MM.1S (cell line): ENCODE measurements at regions not wholly inside any gene's neighbourhood (a gene's known extent, or its start where the extent isn't known, plus 50 kb on each side); places are given as distances from the start of the nearest gene placed in this dataset.

Experiments used
- DNase-seq: peaks from one replicate; pipeline ENCODE4 v3.0.0-alpha.2; 2015
- H2AFZ ChIP-seq: fragments of 300-600 bp; sonication (generic); 2 replicates; pipeline ENCODE4 v1.6.0; 2016; ENCODE audit warnings: antibody characterized with exemption, low read length
- H3F3A ChIP-seq: fragments of 300-600 bp; sonication (generic); 2 replicates; pipeline ENCODE4 v1.6.1; 2016; ENCODE audit warnings: mild to moderate bottlenecking, antibody characterized with exemption, low read length, moderate library complexity, mixed read lengths; ENCODE audit not compliant: insufficient read depth
- H3K27ac ChIP-seq: fragments of 300-600 bp; sonication (generic); 2 replicates; pipeline ENCODE4 v1.5.1; 2016; ENCODE audit warnings: mild to moderate bottlenecking, low read length
- H3K27me3 ChIP-seq: fragments of 300-600 bp; sonication (generic); replicated peaks from 2 replicates; pipeline ENCODE4 v1.6.0; 2016; ENCODE audit warnings: low read length; ENCODE audit not compliant: insufficient read depth
- H3K36me3 ChIP-seq: fragments of 300-600 bp; sonication (generic); replicated peaks from 2 replicates; pipeline ENCODE4 v1.6.1; 2016; ENCODE audit warnings: mild to moderate bottlenecking, low read length, mixed read lengths; ENCODE audit not compliant: insufficient read depth
- H3K4me1 ChIP-seq: fragments of 300-600 bp; sonication (generic); 2 replicates; pipeline ENCODE4 v1.6.1; 2016; ENCODE audit warnings: low read length, mixed read lengths
- H3K4me2 ChIP-seq: fragments of 300-600 bp; sonication (generic); 2 replicates; pipeline ENCODE4 v1.6.0; 2016; ENCODE audit warnings: low read depth, low read length
- H3K4me3 ChIP-seq: fragments of 300-600 bp; sonication (generic); 2 replicates; pipeline ENCODE4 v1.5.1; 2016; ENCODE audit warnings: low read length, mixed read lengths
- H3K79me2 ChIP-seq: fragments of 300-600 bp; sonication (generic); 2 replicates; pipeline ENCODE4 v1.6.1; 2016; ENCODE audit warnings: mixed run types, low read length, mixed read lengths
- H3K9ac ChIP-seq: fragments of 300-600 bp; sonication (generic); 2 replicates; pipeline ENCODE4 v1.6.1; 2016; ENCODE audit warnings: low read length, mixed read lengths
- H3K9me2 ChIP-seq: fragments of 300-600 bp; sonication (generic); replicated peaks from 2 replicates; pipeline ENCODE4 v1.6.1; 2016; ENCODE audit warnings: mild to moderate bottlenecking, low read length, mixed read lengths; ENCODE audit not compliant: insufficient read depth
- H3K9me3 ChIP-seq: fragments of 300-600 bp; sonication (generic); replicated peaks from 2 replicates; pipeline ENCODE4 v1.6.1; 2016; ENCODE audit warnings: mild to moderate bottlenecking, low read length, mixed read lengths; ENCODE audit not compliant: insufficient read depth
- H4K20me1 ChIP-seq: fragments of 300-600 bp; sonication (generic); 2 replicates; pipeline ENCODE4 v1.6.1; 2016; ENCODE audit warnings: mild to moderate bottlenecking, low read length, moderate library complexity, mixed read lengths; ENCODE audit not compliant: insufficient read depth
- EZH2 ChIP-seq: fragments of 300-600 bp; sonication (generic); optimal IDR thresholded peaks from 2 replicates; pipeline ENCODE3; 2017; ENCODE audit warnings: low read depth, mild to moderate bottlenecking, antibody characterized with exemption, low read length, mixed read lengths
- EZH2phosphoT487 ChIP-seq: fragments of 300-600 bp; sonication (generic); IDR thresholded peaks from 2 replicates; pipeline ENCODE4 v1.6.1; 2018; ENCODE audit warnings: antibody characterized with exemption, low read length
- TF ChIP-seq, protein P1 (sequence below): fragments of 300-600 bp; sonication (generic); IDR thresholded peaks from 2 replicates; pipeline ENCODE4 v1.5.1; 2016; ENCODE audit warnings: antibody characterized with exemption, low read length, mixed read lengths

DNA sequence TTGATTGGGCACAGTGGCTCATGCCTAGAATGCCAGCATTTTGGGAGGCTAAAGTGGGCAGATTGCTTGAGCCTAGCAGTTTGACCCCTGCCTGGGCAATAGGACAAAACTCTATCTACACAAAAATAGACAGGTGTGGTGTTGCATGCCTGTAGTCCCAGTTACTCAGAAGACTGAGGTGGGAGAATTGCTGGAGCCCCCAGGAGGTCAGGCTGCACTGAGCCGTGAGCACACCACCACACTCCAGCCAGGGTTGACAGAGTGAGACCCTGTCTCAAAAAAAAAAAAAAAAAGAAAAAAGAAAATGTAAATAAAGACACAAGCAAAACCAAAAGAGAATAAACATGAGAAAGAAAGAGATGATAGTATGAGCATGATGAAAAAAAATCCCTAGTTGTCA, 802.4 kb upstream of the ANO3 start:
- Histone ChIP-seq H3K4me3 (no peak overlapping the region), H3K4me1 (no peaks in the 10 kb centered on the region), H3K9ac (no peak overlapping the region), H3K36me3 (no peaks in the 10 kb centered on the region), H2AFZ (no peak overlapping the region), H3K27me3 (no peaks in the 10 kb centered on the region), H3K4me2 (no peak overlapping the region), H3K79me2 (no peaks in the 10 kb centered on the region), H4K20me1 (no peaks in the 10 kb centered on the region), H3F3A (no peaks in the 10 kb centered on the region), H3K9me3 (no peaks in the 10 kb centered on the region), H3K27ac (no peak overlapping the region), H3K9me2 (no peaks in the 10 kb centered on the region)
- DNase-seq: no peak
- TF ChIP-seq EZH2phosphoT487 (no peak), EZH2 (no peak)
- TF ChIP-seq, protein P1, sequence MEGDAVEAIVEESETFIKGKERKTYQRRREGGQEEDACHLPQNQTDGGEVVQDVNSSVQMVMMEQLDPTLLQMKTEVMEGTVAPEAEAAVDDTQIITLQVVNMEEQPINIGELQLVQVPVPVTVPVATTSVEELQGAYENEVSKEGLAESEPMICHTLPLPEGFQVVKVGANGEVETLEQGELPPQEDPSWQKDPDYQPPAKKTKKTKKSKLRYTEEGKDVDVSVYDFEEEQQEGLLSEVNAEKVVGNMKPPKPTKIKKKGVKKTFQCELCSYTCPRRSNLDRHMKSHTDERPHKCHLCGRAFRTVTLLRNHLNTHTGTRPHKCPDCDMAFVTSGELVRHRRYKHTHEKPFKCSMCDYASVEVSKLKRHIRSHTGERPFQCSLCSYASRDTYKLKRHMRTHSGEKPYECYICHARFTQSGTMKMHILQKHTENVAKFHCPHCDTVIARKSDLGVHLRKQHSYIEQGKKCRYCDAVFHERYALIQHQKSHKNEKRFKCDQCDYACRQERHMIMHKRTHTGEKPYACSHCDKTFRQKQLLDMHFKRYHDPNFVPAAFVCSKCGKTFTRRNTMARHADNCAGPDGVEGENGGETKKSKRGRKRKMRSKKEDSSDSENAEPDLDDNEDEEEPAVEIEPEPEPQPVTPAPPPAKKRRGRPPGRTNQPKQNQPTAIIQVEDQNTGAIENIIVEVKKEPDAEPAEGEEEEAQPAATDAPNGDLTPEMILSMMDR: no peak

DNA sequence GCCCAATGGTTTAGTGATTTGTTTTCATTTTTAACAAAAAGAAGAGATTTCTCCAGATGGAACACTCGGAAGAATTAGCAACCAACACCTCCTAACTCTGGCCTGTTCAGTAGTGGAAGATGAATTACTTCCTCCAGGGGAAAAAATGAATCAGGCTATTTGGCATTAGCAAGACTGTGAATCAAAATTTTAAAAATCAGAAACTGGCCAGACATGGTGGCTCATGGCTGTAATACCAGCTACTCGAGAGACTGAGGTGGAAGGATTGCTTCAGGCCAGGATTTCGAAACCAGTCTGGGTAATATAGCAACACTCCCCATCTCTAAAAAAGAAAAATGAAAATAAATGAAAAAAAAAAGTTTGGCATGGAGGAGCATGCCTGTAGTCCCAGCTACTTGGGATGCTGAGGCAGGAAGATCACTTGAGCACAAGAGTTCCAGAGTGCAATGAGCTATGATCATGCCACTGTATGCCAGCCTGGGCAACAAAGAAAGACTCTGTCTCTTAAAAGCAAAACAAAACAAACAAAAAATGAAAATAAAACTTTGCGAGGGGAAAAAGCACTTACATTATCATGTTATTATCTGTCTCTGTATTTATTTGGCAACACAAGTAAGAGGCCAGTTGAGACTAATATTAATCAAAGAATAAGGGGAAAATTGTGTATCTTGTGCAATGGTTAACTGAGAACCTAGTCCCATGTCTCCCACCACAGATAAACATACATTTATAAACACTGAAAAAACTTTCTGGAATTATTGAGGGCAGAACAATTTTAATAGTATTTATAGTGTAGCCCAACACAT, 796.3 kb upstream of the ANO3 start:
- TF ChIP-seq EZH2phosphoT487 (no peak), EZH2 (no peak)
- TF ChIP-seq, protein P1: no peak
- Histone ChIP-seq H3K4me1 (no peaks in the 10 kb centered on the region), H3K9ac (no peak overlapping the region), H2AFZ (no peak overlapping the region), H3K27ac (no peak overlapping the region), H3K4me3 (no peak overlapping the region), H3K79me2 (no peaks in the 10 kb centered on the region), H3K27me3 (no peaks in the 10 kb centered on the region), H4K20me1 (no peaks in the 10 kb centered on the region), H3K4me2 (no peak overlapping the region), H3F3A (no peaks in the 10 kb centered on the region), H3K36me3 (no peaks in the 10 kb centered on the region), H3K9me3 (no peaks in the 10 kb centered on the region), H3K9me2 (no peaks in the 10 kb centered on the region)
- no peak for DNase-seq

DNA sequence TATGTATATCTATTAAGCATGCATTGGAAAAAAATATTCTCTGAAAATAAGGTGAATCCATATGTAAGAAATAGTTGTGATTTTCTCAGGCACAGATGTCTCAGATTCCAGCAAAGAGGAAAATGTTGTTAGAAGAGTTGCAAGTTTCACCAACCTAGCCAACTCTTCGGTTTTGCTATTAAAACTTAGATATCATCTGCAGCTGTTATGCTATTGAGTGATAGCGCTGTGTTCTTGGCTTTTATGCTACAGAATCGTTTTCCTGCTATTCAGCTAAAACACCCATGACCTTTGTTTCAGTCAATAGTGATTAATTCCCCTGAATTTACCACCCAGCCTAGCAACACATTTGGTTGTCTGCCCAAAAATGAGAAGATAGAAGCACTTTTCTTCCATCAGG, 795.6 kb upstream of the ANO3 start:
- H3K4me2 ChIP-seq: no peak overlapping the region
- no peak overlapping the region for H2AFZ ChIP-seq
- H3K9me3 ChIP-seq: no peaks in the 10 kb centered on the region
- TF ChIP-seq, protein P1: no peak
- TF ChIP-seq EZH2phosphoT487: no peak
- H3K36me3 ChIP-seq: no peaks in the 10 kb centered on the region
- no peaks in the 10 kb centered on the region for H3F3A ChIP-seq
- no peak overlapping the region for H3K27ac ChIP-seq
- no peaks in the 10 kb centered on the region for H3K9me2 ChIP-seq
- no peak overlapping the region for H3K4me3 ChIP-seq
- H3K9ac ChIP-seq: no peak overlapping the region
- H3K4me1 ChIP-seq: no peaks in the 10 kb centered on the region
- no peaks in the 10 kb centered on the region for H3K79me2 ChIP-seq
- H3K27me3 ChIP-seq: no peaks in the 10 kb centered on the region
- H4K20me1 ChIP-seq: no peaks in the 10 kb centered on the region
- no peak for DNase-seq
